ENCODE measurements at regions not wholly inside any gene's neighbourhood (a gene's known extent, or its start where the extent isn't known, plus 50 kb on each side); places are given as distances from the start of the nearest gene placed in this dataset.

DNA sequence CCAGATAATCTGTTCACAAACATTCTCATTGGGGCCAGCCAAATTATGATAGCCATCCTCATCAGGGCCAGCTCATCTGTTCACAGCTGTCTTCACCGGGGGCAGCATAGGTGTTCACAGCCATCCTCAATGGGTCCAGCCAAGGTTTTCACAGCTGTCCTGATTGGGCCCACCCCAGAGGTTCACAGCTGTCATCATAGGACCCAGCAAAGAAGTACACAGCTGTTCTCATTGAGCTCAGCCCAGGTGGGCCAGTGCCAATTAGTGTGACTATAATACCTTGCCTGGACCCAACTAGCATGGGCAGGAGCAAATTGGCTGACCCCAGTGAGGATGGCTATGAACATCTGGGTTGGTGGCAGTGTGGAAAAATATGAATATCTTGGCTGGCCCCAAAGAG is 1166.0 kb downstream of the UQCRFS1 start:
- TF ChIP-seq, protein P1, sequence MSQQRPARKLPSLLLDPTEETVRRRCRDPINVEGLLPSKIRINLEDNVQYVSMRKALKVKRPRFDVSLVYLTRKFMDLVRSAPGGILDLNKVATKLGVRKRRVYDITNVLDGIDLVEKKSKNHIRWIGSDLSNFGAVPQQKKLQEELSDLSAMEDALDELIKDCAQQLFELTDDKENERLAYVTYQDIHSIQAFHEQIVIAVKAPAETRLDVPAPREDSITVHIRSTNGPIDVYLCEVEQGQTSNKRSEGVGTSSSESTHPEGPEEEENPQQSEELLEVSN (IDR thresholded peaks at IDR 0.05; ENCODE audit: borderline replicate concordance, low read depth), result no peak
- TF ChIP-seq, protein P2, sequence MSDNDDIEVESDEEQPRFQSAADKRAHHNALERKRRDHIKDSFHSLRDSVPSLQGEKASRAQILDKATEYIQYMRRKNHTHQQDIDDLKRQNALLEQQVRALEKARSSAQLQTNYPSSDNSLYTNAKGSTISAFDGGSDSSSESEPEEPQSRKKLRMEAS (IDR thresholded peaks at IDR 0.05), result no peak
- TF ChIP-seq, protein P3, sequence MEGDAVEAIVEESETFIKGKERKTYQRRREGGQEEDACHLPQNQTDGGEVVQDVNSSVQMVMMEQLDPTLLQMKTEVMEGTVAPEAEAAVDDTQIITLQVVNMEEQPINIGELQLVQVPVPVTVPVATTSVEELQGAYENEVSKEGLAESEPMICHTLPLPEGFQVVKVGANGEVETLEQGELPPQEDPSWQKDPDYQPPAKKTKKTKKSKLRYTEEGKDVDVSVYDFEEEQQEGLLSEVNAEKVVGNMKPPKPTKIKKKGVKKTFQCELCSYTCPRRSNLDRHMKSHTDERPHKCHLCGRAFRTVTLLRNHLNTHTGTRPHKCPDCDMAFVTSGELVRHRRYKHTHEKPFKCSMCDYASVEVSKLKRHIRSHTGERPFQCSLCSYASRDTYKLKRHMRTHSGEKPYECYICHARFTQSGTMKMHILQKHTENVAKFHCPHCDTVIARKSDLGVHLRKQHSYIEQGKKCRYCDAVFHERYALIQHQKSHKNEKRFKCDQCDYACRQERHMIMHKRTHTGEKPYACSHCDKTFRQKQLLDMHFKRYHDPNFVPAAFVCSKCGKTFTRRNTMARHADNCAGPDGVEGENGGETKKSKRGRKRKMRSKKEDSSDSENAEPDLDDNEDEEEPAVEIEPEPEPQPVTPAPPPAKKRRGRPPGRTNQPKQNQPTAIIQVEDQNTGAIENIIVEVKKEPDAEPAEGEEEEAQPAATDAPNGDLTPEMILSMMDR (IDR thresholded peaks at IDR 0.05), result no peak
- TF ChIP-seq RFX5 (IDR thresholded peaks at IDR 0.05), result no peak
- TF ChIP-seq JUNB (IDR thresholded peaks at IDR 0.05), result no peak
- no peak for TF ChIP-seq PHF8 (IDR thresholded peaks at IDR 0.05; ENCODE audit: borderline replicate concordance, low read depth)
- TF ChIP-seq EP300 (IDR thresholded peaks at IDR 0.05), result no peak
- TF ChIP-seq POLR2A (IDR thresholded peaks at IDR 0.05; ENCODE audit: low read length), result no peak
- no peak for TF ChIP-seq RAD21 (conservative IDR thresholded peaks at IDR 0.05 in 1 of 2, IDR thresholded peaks at IDR 0.05 in 1 of 2)
- no peak for TF ChIP-seq SREBF2 (IDR thresholded peaks at IDR 0.05)
- TF ChIP-seq, protein P4, sequence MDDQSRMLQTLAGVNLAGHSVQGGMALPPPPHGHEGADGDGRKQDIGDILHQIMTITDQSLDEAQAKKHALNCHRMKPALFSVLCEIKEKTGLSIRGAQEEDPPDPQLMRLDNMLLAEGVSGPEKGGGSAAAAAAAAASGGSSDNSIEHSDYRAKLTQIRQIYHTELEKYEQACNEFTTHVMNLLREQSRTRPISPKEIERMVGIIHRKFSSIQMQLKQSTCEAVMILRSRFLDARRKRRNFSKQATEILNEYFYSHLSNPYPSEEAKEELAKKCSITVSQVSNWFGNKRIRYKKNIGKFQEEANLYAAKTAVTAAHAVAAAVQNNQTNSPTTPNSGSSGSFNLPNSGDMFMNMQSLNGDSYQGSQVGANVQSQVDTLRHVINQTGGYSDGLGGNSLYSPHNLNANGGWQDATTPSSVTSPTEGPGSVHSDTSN (IDR thresholded peaks at IDR 0.05), result no peak
- TF ChIP-seq RCOR1 (IDR thresholded peaks at IDR 0.05; ENCODE audit: low read depth, low read length), result no peak
- TF ChIP-seq ZFP36 (IDR thresholded peaks at IDR 0.05; ENCODE audit: borderline replicate concordance, partially characterized antibody), result no peak
- TF ChIP-seq, protein P5, sequence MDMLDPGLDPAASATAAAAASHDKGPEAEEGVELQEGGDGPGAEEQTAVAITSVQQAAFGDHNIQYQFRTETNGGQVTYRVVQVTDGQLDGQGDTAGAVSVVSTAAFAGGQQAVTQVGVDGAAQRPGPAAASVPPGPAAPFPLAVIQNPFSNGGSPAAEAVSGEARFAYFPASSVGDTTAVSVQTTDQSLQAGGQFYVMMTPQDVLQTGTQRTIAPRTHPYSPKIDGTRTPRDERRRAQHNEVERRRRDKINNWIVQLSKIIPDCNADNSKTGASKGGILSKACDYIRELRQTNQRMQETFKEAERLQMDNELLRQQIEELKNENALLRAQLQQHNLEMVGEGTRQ (IDR thresholded peaks at IDR 0.05), result no peak

Data from A549 (cell line).